Progenitor cell of endocrine pancreas (in vitro differentiated cells): ENCODE measurements at regions not wholly inside any gene's neighbourhood (a gene's known extent, or its start where the extent isn't known, plus 50 kb on each side); places are given as distances from the start of the nearest gene placed in this dataset.

Source experiments
- DNase-seq: peaks from one replicate; pipeline ENCODE4 v3.0.0; 2021; ENCODE audit warnings: low spot score; ENCODE audit not compliant: unreplicated experiment
- H3K27ac Mint-ChIP-seq: 2 replicates; pipeline ENCODE4 v1.8.0; 2021; ENCODE audit warnings: mild to moderate bottlenecking, moderate library complexity, mixed read lengths
- H3K27me3 Mint-ChIP-seq: 2 replicates; pipeline ENCODE4 v1.8.0; 2021; ENCODE audit warnings: mixed read lengths
- H3K36me3 Mint-ChIP-seq: 2 replicates; pipeline ENCODE4 v1.8.0; 2022; ENCODE audit warnings: mixed read lengths; ENCODE audit not compliant: insufficient read depth
- H3K4me1 Mint-ChIP-seq: 2 replicates; pipeline ENCODE4 v1.8.0; 2021; ENCODE audit warnings: low read depth, mixed read lengths
- H3K4me3 Mint-ChIP-seq: 2 replicates; pipeline ENCODE4 v1.8.0; 2021; ENCODE audit warnings: low read depth, mild to moderate bottlenecking, moderate library complexity, mixed read lengths
- H3K9me3 Mint-ChIP-seq: 2 replicates; pipeline ENCODE4 v1.8.0; 2021; ENCODE audit warnings: low read depth, mixed read lengths
- CTCF ChIP-seq: fragments of 200-600 bp; sonication (generic); IDR thresholded peaks from one replicate; pipeline ENCODE4 v1.5.0; 2021; ENCODE audit warnings: antibody characterized with exemption, mild to moderate bottlenecking; ENCODE audit not compliant: unreplicated experiment

DNA sequence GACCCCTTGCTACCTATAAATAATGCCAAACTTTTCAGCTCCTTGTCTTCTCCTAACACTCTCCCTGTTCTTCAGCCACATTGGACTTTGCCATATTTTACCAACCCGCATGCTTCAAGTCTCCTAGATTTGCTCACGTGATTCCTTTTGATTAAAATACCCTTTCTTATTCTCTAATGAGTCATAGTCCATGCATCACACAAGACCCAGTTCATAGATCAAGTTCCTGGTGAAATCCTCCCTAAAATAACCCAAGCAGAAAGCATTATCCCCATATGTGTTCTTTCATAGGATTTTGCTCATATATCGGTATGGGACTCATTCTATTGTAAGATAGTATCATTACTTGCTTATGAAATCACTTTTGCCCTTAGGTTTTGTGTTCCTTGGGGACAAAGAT lies 108.9 kb upstream of the STXBP5 start:
- Mint-ChIP-seq H3K27me3 (no peaks in the 10 kb centered on the region), H3K27ac (no peak overlapping the region), H3K9me3 (peaks cover 7% of the 10 kb centered on the region), H3K4me3 (no peak overlapping the region), H3K36me3 (no peaks in the 10 kb centered on the region), H3K4me1 (no peaks in the 10 kb centered on the region)
- no peak for TF ChIP-seq CTCF
- no peak for DNase-seq

DNA sequence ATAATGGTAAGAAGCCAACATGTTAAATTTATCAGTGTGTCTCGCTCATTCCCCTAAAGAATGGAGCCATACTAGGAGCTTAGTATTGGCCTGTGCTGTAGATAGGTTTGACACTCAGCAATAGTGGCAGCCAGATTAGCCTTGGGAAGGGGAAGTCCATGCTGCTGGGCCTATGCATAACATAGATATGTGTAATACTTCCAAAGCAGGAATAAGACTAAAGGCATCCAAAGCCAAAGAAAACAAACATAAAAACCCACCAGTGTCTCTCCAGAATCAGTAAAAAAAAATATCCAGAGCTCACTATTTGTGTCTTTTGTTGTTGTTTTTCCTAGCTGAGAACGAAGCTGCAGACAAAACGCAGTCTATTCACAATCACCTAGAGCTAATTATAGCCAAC lies 104.2 kb upstream of the STXBP5 start:
- Mint-ChIP-seq H3K4me1 (peaks cover 2% of the 10 kb centered on the region), H3K27ac (no peak overlapping the region), H3K9me3 (no peaks in the 10 kb centered on the region), H3K27me3 (no peaks in the 10 kb centered on the region), H3K4me3 (no peak overlapping the region), H3K36me3 (no peaks in the 10 kb centered on the region)
- TF ChIP-seq CTCF = no peak
- no peak for DNase-seq

DNA sequence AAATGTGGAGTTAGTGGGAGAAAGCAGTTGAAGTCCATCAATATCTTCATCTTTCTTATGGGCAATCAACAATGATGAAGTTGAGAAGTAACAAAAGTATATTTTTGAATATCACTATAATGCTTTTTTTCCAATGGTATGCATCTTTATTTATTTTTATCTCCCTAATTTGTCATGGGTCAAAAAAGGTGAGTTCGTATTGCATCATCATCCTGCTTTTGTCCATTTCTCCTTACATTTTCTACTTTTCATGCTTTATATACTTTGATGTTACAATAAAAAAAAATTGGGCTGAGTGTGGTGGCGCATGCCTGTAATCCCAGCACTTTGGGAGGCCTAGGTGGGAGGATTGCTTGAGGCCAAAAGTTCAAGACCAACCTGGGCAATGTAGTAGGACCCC lies 101.2 kb upstream of the STXBP5 start:
- Mint-ChIP-seq H3K4me3 (no peak overlapping the region), H3K27ac (no peak overlapping the region), H3K36me3 (no peaks in the 10 kb centered on the region), H3K9me3 (no peaks in the 10 kb centered on the region), H3K27me3 (no peaks in the 10 kb centered on the region), H3K4me1 (peaks cover 12% of the 10 kb centered on the region)
- TF ChIP-seq CTCF = no peak
- DNase-seq = no peak

- Mint-ChIP-seq H3K27ac (no peak overlapping the region), H3K4me1 (peaks cover 12% of the 10 kb centered on the region), H3K4me3 (no peak overlapping the region), H3K9me3 (no peaks in the 10 kb centered on the region), H3K27me3 (no peaks in the 10 kb centered on the region), H3K36me3 (no peaks in the 10 kb centered on the region)
- DNase-seq = no peak
- no peak for TF ChIP-seq CTCF
Observed at GRCh38 chr6:147103694-147104093, 100.5 kb upstream of the STXBP5 start.

GRCh38 chr6:147105786-147106185 lies 98.4 kb upstream of the STXBP5 start:
- no peak for DNase-seq
- Mint-ChIP-seq H3K4me3 (no peak overlapping the region), H3K4me1 (peaks cover 12% of the 10 kb centered on the region), H3K9me3 (no peaks in the 10 kb centered on the region), H3K36me3 (no peaks in the 10 kb centered on the region), H3K27ac (no peak overlapping the region), H3K27me3 (no peaks in the 10 kb centered on the region)
- TF ChIP-seq CTCF = no peak
